Choroid plexus epithelial cell (primary cell): ENCODE measurements at regions not wholly inside any gene's neighbourhood (a gene's known extent, or its start where the extent isn't known, plus 50 kb on each side); places are given as distances from the start of the nearest gene placed in this dataset.

Experiments
- DNase-seq: peaks from one replicate; pipeline ENCODE4 v3.0.0-alpha.2; 2010; ENCODE audit warnings: low read depth
- H3K4me3 ChIP-seq: 2 replicates; pipeline ENCODE4 v1.5.1; 2011; ENCODE audit warnings: low read depth, mild to moderate bottlenecking, control low read depth, low read length, moderate library complexity
- TF ChIP-seq, protein P1 (sequence below): conservative IDR thresholded peaks from 2 replicates; pipeline ENCODE4 v1.5.1; 2011; ENCODE audit warnings: low read depth, mild to moderate bottlenecking, control low read depth, inconsistent platforms, low read length, moderate library complexity

DNA sequence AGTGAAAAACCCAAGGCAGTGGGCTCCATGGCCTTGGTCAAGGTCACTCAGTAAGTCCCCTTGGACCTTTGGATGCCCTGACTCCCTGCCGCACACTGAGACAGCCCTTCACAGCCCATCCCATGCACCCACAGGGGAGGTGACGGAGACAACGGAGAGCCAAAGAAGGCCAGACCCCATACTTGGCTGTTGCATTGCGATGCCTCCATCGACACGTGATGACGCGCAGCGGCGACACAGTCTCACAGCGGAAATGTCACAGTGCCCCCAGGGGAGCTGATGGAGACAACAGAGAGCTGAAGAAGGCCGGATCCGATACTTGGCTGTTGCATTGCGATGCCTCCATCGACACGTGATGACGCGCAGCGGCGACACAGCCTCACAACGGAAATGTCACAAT, 282.4 kb downstream of the TEX29 start:
- no peak overlapping the region for H3K4me3 ChIP-seq
- TF ChIP-seq, protein P1, sequence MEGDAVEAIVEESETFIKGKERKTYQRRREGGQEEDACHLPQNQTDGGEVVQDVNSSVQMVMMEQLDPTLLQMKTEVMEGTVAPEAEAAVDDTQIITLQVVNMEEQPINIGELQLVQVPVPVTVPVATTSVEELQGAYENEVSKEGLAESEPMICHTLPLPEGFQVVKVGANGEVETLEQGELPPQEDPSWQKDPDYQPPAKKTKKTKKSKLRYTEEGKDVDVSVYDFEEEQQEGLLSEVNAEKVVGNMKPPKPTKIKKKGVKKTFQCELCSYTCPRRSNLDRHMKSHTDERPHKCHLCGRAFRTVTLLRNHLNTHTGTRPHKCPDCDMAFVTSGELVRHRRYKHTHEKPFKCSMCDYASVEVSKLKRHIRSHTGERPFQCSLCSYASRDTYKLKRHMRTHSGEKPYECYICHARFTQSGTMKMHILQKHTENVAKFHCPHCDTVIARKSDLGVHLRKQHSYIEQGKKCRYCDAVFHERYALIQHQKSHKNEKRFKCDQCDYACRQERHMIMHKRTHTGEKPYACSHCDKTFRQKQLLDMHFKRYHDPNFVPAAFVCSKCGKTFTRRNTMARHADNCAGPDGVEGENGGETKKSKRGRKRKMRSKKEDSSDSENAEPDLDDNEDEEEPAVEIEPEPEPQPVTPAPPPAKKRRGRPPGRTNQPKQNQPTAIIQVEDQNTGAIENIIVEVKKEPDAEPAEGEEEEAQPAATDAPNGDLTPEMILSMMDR: no peak
- DNase-seq: no peak

DNA sequence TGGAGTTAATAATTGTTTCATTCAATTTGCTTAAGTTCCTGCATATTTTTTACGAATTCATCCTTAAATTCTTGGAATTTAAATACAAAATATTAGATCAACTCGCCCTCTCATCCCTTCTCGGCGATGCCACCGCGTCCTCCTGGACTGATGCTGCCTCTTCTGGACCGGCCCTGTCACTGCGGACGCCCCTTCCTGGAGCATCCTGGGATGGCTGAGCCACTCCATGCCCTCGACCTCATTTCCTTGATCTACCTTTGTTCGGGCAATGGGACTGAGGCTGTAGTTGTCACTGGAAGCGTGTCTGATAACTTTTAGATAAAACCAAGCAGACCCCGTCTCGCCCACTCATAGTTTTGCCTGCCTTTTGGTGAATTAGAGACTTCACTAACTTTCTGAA, 283.7 kb downstream of the TEX29 start:
- no peak for DNase-seq
- no peak overlapping the region for H3K4me3 ChIP-seq
- TF ChIP-seq, protein P1: no peak

DNA sequence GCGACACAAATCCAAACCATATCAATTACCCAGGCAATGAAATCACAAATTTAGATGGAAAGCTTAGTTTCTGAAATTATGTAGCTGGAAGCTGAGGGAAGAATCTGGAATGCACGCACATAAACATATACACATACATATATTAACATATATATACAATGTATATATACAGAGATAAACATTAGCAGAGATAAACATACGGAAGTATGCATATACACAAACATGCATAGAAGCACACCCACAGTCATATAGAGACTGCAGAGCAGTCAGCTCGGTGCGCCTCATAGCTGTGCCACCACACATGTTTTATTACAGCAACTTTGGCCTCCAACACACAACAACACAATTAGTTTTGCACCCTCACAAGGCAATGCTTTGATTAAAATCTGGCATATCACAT, 288.1 kb downstream of the TEX29 start:
- TF ChIP-seq, protein P1: no peak
- H3K4me3 ChIP-seq: no peak overlapping the region
- DNase-seq: no peak

DNA sequence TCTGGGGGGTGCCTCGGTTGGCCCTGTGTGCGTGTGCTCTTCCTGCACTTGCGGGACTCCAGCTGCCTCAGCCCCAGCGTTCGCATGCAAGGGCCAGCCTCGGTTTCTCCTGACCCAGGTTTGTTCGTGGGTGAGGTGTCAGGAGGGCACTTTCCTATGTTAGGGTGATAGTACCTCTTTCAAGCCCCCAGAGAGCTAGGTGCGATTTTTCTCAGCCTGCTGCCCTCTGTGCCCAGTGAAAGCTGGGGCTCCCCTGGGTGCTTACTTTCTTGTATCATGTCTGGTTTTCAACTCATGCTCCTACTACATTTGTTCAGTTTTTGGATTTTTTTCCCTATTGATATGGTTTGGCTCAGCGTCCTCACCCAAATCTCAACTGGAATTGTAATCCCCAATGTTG, 289.2 kb downstream of the TEX29 start:
- DNase-seq: no peak
- H3K4me3 ChIP-seq: no peak overlapping the region
- TF ChIP-seq, protein P1: no peak

DNA sequence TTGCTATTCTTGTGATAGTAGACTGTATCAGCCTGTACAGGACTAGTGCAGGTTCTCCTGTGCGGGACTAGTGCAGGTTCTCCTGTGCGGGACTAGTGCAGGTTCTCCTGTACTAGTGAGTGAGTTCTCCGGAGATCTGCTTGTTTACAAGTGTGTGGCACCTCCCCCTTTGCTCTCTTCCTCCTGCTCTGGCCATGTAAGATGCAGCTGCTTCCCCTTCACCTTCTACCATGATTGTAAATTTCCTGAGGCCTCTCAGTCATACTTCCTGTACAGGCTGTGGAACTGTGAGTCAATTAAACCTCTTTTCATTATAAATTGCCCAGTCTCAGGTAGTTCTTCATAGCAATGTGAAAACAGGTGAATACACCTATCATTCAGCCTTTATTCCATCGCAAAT, 289.6 kb downstream of the TEX29 start:
- TF ChIP-seq, protein P1: no peak
- DNase-seq: no peak
- H3K4me3 ChIP-seq: no peak overlapping the region

DNA sequence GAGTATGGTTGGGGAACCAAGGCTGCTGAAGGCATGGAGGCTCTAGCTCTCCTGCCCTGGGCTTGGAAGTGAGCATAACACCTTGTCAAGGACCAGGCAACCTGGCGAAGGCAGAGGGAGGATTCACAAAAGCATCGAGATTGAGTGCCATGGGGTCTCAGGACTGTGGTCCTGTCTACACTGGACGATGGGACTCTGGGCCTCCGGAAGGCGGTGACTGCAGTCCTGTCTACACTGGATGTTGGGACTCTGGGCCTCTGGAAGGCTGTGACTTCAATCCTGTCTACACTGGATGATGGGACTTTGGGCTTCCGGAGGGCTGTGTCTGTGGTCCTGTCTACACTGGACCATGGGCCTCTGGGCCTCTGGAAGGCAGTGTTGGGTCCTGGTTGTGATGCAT, 290.4 kb downstream of the TEX29 start:
- no peak overlapping the region for H3K4me3 ChIP-seq
- DNase-seq: no peak
- TF ChIP-seq, protein P1: no peak

DNA sequence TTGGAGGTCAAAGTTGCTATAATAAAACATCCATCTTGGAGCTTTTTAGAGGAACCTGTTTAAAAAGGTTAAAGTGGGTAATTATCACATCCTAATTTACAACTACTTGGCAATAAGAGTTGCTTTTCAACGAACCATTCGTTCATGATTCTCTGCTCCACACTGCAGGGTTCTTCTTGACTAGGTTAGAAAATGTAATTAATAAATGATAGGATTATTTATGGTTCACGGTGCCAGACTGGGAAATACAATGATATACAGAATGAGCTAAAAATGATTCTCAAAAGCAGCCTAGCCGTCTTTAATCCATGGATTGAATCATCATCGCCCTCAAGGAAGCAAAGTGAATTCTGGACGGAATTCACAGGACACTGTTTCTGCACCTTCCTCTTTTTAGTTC, 291.2 kb downstream of the TEX29 start:
- TF ChIP-seq, protein P1: no peak
- H3K4me3 ChIP-seq: no peak overlapping the region

More for the DNA sequence above, 291.2 kb downstream of the TEX29 start:
- no peak for DNase-seq
